OCI-LY3 (cell line): ENCODE measurements at regions not wholly inside any gene's neighbourhood (a gene's known extent, or its start where the extent isn't known, plus 50 kb on each side); places are given as distances from the start of the nearest gene placed in this dataset.

Experiments used
- H2AFZ ChIP-seq: fragments of 200-600, 300-600 bp; shearing (Covaris generic); 2 replicates; pipeline ENCODE4 v1.6.0; 2014; ENCODE audit warnings: antibody characterized with exemption, low read depth, low read length
- H3K27ac ChIP-seq: fragments of 200-600, 300-600 bp; sonication (generic); 2 replicates; pipeline ENCODE4 v1.5.1; 2014; ENCODE audit warnings: mild to moderate bottlenecking, low read length, moderate library complexity, mixed read lengths
- H3K27me3 ChIP-seq: fragments of 200-600, 300-600 bp; sonication (generic); 2 replicates; pipeline ENCODE4 v1.6.1; 2014; ENCODE audit warnings: low read depth, low read length, mixed read lengths
- H3K36me3 ChIP-seq: fragments of 200-600, 300-600 bp; sonication (generic); replicated peaks from 2 replicates; pipeline ENCODE3; 2014; ENCODE audit warnings: low read depth, low read length, mixed read lengths
- H3K4me1 ChIP-seq: fragments of 300-600, 200-600 bp; sonication (generic); 2 replicates; pipeline ENCODE4 v1.6.1; 2014; ENCODE audit warnings: low read length, mixed read lengths
- H3K4me2 ChIP-seq: fragments of 200-600, 300-600 bp; sonication (generic); 2 replicates; pipeline ENCODE4 v1.6.1; 2014; ENCODE audit warnings: low read length, mixed read lengths
- H3K4me3 ChIP-seq: fragments of 300-600, 200-600 bp; sonication (generic); 2 replicates; pipeline ENCODE4 v1.5.1; 2014; ENCODE audit warnings: antibody characterized with exemption, mild to moderate bottlenecking, low read length, moderate library complexity
- H3K79me2 ChIP-seq: fragments of 300-600, 200-600 bp; shearing (Covaris generic); 2 replicates; pipeline ENCODE4 v1.6.1; 2014; ENCODE audit warnings: mild to moderate bottlenecking, low read length, mixed read lengths
- H3K9ac ChIP-seq: fragments of 300-600, 200-600 bp; shearing (Covaris generic); 2 replicates; pipeline ENCODE4 v1.6.0; 2014; ENCODE audit warnings: mild to moderate bottlenecking, low read length, moderate library complexity
- H3K9me3 ChIP-seq: fragments of 200-600, 300-600 bp; shearing (Covaris generic); 2 replicates; pipeline ENCODE4 v1.6.1; 2014; ENCODE audit warnings: low read length, mixed read lengths; ENCODE audit not compliant: insufficient read depth
- H4K20me1 ChIP-seq: fragments of 200-600, 300-600 bp; sonication (generic); 2 replicates; pipeline ENCODE4 v1.6.1; 2016; ENCODE audit warnings: low read length, mixed read lengths; ENCODE audit not compliant: insufficient read depth
- CTCF ChIP-seq: fragments of 200-600, 300-600 bp; sonication (generic); IDR thresholded peaks from 2 replicates; pipeline ENCODE4 v1.5.1; 2014; ENCODE audit warnings: antibody characterized with exemption, low read length, low read depth
- EZH2phosphoT487 ChIP-seq: fragments of 200-600 bp; shearing (Covaris generic); IDR thresholded peaks from 2 replicates; pipeline ENCODE4 v1.6.1; 2018; ENCODE audit warnings: antibody characterized with exemption, mixed run types, low read depth

- Histone ChIP-seq H3K79me2 (no peaks in the 10 kb centered on the region), H3K9me3 (no peaks in the 10 kb centered on the region), H3K9ac (no peak overlapping the region), H3K4me1 (no peaks in the 10 kb centered on the region), H4K20me1 (no peaks in the 10 kb centered on the region), H3K36me3 (no peaks in the 10 kb centered on the region), H3K4me3 (no peak overlapping the region), H3K27ac (no peak overlapping the region), H2AFZ (no peak overlapping the region), H3K27me3 (no peaks in the 10 kb centered on the region), H3K4me2 (no peak overlapping the region)
- TF ChIP-seq CTCF (no peak), EZH2phosphoT487 (no peak)
Observed at GRCh38 chr6:140050101-140050995, 675.9 kb upstream of the CITED2 start.

DNA sequence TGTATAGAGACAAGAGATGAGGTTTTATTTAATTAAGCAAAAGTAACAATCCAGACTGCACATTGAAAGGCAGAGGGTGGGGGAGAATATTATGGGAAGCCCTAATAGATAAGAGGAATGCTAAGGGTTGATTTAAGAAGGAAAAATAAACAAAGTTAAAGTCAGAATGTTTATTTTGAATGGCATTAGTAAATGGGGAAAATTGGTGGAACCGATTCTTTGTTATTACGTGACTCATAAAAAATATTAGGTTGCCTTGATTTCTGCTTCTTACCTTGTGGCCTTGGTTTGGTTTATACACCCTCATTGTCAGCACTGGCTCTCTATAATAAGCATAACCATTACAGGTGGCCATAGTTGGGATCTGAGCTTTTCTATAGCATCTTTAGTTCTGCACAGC lies 674.8 kb upstream of the CITED2 start:
- H3K4me2 ChIP-seq: no peak overlapping the region
- H3K27me3 ChIP-seq: no peaks in the 10 kb centered on the region
- H3K9ac ChIP-seq: no peak overlapping the region
- no peaks in the 10 kb centered on the region for H4K20me1 ChIP-seq
- TF ChIP-seq EZH2phosphoT487 (no peak), CTCF (no peak)
- no peak overlapping the region for H2AFZ ChIP-seq
- no peaks in the 10 kb centered on the region for H3K36me3 ChIP-seq
- peaks cover 2% of the 10 kb centered on the region for H3K4me1 ChIP-seq
- no peak overlapping the region for H3K27ac ChIP-seq
- no peaks in the 10 kb centered on the region for H3K79me2 ChIP-seq
- H3K4me3 ChIP-seq: no peak overlapping the region
- no peaks in the 10 kb centered on the region for H3K9me3 ChIP-seq

DNA sequence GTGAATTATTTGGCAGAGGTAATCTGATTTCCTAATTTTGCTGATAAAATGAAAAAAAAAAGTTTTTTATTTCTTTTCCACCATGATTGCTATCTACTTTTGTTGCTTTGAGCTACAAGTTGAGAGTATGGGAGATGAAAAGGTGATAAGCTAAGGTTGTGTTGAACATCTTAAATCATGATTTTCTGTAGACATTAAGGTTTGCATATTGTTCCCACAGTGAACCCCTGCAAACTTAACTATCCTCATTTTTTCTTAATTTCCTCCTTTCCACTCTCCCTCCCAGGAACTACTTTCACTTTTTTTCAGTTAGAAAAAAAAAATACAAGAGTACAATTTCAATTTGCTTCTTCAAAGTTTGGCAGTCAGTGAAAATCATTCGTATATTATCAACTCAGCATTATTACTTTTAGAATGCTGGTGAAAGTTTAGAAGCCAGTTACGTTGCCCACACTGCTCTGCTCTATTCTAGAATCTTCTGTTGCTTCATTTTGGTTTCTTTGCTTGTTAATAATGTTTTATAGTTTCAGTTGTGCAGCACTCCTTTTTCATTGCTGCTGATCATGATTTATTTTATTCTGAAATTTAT lies 673.8 kb upstream of the CITED2 start:
- no peak overlapping the region for H2AFZ ChIP-seq
- H3K27me3 ChIP-seq: no peaks in the 10 kb centered on the region
- no peak overlapping the region for H3K27ac ChIP-seq
- no peaks in the 10 kb centered on the region for H3K79me2 ChIP-seq
- TF ChIP-seq CTCF (no peak), EZH2phosphoT487 (no peak)
- H3K4me2 ChIP-seq: no peak overlapping the region
- no peaks in the 10 kb centered on the region for H4K20me1 ChIP-seq
- no peak overlapping the region for H3K9ac ChIP-seq
- H3K9me3 ChIP-seq: no peaks in the 10 kb centered on the region
- no peaks in the 10 kb centered on the region for H3K36me3 ChIP-seq
- peaks cover 8% of the 10 kb centered on the region for H3K4me1 ChIP-seq
- H3K4me3 ChIP-seq: no peak overlapping the region

DNA sequence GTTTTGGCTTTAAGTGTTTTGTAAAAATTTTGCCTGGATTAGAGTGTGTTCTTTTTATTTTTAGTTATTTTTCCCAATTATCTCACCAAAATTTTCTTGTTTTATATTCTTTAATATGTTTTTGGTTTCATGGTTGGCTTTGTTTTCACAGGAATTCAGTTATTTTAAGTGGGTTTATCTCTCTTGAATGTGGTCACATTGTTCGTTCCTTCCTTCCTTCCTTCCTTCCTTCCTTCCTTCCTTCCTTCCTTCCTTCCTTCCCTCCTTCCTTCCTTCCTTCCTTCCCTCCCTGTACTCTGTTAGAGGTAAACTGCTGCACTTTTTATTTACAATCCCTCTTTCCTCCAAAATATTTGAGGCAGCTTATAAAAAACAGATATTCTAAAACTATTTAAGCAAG lies 672.9 kb upstream of the CITED2 start:
- no peaks in the 10 kb centered on the region for H3K79me2 ChIP-seq
- no peaks in the 10 kb centered on the region for H3K27me3 ChIP-seq
- no peak overlapping the region for H3K4me3 ChIP-seq
- no peaks in the 10 kb centered on the region for H3K9me3 ChIP-seq
- H3K4me2 ChIP-seq: no peak overlapping the region
- no peak for TF ChIP-seq CTCF
- TF ChIP-seq EZH2phosphoT487: no peak
- no peak overlapping the region for H2AFZ ChIP-seq
- no peak overlapping the region for H3K9ac ChIP-seq
- H3K36me3 ChIP-seq: no peaks in the 10 kb centered on the region
- H3K27ac ChIP-seq: no peak overlapping the region
- H4K20me1 ChIP-seq: no peaks in the 10 kb centered on the region
- H3K4me1 ChIP-seq: peaks cover 8% of the 10 kb centered on the region
